ENCODE measurements at regions not wholly inside any gene's neighbourhood (a gene's known extent, or its start where the extent isn't known, plus 50 kb on each side); places are given as distances from the start of the nearest gene placed in this dataset.

DNA sequence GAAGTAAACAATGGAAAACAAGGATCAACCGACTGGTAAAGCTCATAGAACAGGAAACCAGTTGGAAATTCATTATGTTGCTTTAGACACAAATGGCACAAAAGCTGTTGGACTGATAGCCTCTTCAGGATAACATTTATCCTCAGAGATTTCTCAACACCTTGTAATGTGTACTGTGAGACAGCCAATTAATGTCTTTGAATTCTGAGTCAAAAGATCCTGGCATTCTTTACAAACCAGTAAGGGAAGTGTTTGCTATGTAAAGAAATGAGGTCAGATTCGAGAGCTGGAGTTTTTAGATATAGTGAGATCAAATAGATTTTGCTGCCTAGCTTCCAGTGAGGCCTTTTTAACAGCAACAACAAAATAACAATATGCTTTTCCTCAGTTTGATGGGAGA, 439.2 kb downstream of the C6orf118 start:
- TF ChIP-seq, protein P1, sequence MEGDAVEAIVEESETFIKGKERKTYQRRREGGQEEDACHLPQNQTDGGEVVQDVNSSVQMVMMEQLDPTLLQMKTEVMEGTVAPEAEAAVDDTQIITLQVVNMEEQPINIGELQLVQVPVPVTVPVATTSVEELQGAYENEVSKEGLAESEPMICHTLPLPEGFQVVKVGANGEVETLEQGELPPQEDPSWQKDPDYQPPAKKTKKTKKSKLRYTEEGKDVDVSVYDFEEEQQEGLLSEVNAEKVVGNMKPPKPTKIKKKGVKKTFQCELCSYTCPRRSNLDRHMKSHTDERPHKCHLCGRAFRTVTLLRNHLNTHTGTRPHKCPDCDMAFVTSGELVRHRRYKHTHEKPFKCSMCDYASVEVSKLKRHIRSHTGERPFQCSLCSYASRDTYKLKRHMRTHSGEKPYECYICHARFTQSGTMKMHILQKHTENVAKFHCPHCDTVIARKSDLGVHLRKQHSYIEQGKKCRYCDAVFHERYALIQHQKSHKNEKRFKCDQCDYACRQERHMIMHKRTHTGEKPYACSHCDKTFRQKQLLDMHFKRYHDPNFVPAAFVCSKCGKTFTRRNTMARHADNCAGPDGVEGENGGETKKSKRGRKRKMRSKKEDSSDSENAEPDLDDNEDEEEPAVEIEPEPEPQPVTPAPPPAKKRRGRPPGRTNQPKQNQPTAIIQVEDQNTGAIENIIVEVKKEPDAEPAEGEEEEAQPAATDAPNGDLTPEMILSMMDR (IDR thresholded peaks at IDR 0.05), result no peak
- no peak for TF ChIP-seq POLR2AphosphoS5 (IDR thresholded peaks at IDR 0.05; ENCODE audit: insufficient read depth in 1 of 2, low read depth in 1 of 2)
